HG03025 (cell line): ENCODE measurements at regions not wholly inside any gene's neighbourhood (a gene's known extent, or its start where the extent isn't known, plus 50 kb on each side); places are given as distances from the start of the nearest gene placed in this dataset.
"Not testable (repeated sequence)": the region's sequence is repeated elsewhere in the genome, so short reads cannot be mapped to it uniquely, and the experiment has no call there.

Source experiments
- ATAC-seq: cut with Tn5 transposase; IDR thresholded peaks from one replicate; pipeline ENCODE4 v1.9.1; 2021; ENCODE audit warnings: mild to moderate bottlenecking, moderate library complexity; ENCODE audit not compliant: unreplicated experiment, low FRiP score

DNA sequence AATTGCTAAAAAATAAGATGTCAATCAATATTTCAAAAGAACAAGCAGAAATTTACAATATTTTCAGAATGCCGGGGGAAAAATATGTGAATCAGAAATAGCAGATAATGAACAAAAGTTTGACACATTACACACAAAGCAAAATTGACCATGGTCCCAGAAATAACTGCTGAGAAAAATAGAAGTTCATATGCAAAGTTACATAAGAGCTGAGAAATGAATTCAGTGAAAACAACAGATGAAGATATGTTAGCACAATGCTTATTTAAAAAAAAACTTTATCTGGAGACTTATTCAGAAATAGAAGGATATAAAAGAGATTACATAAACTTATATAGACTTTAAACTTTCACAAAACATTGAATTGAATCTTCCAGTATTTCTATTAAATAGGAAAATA is 1483.7 kb upstream of the ACO1 start:
- no peak for ATAC-seq

DNA sequence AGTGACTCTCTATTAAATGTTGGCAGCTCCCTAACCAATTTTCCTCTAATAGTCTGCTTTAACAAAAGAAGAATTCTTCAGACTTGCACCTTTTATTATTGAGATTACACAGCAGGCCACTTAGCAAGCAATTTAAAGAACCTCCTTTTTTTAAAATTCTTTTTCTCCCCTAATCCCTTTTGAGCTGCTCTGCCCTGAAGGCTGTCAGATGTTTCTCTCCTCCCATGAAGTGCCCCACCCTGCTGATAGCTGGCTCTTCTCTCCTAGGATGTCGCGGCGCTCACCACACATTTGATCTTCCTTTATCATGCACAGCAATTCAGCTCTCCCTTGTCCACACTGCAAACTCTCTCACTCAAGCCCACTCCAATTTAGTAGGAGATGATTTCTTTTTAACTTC is 1471.1 kb upstream of the ACO1 start:
- no peak for ATAC-seq

DNA sequence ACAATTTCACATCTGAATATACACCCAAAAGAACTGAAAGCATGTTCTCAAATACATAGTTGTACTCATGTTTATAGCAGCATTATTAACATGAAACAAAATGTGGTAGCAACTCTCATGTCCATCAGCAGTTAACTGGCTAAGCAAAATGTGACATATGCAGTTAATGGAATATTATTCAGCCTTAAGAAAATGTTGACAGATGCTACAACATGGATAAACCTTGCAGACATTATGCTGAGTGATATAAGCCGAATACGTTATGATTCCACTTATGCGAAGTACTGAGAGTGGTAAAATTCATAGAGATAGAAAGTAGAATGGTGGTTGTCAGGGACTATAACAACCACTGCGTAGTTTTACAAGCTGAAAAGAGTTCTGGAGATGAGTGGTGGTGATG is 1469.0 kb upstream of the ACO1 start:
- no peak for ATAC-seq

DNA sequence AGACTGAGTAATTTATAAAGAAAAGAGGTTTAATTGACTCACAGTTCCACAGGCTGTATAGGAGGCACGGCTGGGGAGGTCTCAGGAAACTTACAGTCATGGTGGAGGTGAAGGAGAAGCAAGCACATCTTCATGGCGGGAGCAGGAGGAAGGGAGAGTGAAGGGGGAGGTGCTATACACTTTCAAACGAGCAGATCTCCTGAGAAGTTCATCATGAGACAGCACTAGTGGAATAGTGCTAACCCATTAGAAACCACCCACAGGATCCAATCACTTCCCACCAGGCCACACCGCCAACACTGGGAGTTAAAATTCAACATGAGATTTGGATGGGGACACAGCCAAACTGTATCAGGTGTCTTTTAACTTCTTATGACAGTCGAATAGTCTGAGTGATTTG is 1459.3 kb upstream of the ACO1 start:
- no peak for ATAC-seq

DNA sequence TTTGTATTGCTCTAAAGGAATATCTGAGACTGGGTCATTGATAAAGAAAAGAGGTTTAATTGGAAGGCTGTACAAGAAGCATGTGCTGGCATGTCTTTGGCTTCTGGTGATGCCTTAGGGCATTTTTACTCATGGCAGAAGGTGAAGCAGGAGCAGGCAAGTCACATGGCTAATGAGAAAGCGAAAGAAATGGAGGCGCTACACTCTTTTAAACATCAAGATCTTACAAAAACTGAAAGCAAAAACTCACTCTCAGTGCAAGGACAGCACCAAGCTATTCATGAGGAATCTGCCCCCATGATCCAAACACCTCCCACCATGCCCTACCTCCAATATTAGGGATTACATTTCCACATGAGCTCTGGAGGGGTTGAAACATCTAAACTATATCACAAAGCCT is 1458.8 kb upstream of the ACO1 start:
- no peak for ATAC-seq

DNA sequence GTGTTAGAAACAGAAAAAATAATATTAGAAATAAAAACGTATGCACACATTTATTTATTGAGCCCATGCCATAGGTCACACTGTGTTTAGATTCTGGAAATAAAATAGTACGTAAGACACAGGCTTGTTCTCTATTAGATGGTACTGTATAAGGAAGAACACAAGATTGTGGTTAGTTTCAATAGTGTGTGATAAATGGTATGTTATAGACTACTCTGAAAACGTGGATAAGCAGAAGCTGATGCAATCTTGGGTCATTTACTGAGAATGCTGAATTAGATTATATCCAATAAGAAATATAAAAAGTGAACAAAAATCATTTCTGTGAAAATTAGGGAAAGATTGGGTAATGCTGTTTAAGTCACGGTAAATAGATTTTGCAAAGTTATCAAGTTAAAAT is 1456.4 kb upstream of the ACO1 start:
- ATAC-seq: no peak

DNA sequence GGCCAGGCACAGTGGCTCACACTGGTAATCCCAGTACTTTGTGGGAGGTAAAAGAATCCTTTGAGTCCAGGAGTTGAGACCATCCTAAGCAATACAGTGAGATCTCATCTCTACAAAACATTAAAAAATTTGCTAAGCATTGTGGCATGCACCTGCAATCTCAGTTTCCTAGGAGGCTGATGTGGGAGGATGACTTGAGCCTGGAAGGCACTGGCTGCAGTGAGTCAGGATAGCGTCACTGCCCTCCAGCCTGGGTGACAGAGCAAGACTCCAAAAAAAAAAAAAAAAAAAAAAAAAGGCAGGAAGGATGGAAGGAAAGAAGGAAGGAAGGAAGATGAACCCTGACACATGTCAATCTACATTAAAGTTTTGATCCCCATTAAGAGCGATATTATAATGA is 1452.2 kb upstream of the ACO1 start:
- no peak for ATAC-seq

DNA sequence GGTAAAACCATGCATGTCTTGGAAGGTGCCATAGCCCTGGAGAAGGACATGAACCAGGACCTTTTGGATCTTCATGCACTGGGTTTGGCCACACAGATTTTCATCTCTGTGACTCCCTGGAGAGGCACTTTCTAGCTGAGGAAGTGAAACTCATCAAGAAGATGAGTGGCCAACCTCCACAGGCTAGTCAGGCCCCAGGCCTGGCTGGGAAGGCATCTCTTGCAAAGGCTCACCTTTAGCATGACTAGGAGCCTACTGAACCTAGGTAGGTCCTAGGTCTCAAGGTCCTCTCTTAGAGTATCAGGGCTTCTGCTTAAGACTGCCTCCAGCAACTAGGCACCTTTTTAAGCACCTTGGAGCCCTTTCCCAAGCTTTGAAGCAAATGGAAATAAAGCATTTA is 1448.7 kb upstream of the ACO1 start:
- ATAC-seq: no peak

DNA sequence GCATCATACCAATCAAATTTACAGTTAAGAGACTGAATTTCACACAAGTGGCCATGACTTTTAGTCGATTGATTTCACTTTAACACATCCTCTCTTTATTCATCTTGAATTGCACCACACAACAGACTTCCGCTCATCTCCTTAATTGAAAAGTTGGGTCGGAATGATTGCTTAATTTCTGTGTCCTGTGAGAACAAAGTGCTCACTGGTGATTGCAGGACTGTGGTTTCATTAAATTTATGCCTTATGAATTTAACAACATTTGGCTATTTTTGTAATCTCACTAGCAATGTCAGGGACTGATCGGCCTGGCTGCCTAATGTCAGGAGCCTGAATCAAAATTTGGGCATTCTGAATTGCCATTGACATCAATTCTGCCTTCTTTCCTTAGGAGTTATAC is 1447.3 kb upstream of the ACO1 start:
- ATAC-seq: no peak

DNA sequence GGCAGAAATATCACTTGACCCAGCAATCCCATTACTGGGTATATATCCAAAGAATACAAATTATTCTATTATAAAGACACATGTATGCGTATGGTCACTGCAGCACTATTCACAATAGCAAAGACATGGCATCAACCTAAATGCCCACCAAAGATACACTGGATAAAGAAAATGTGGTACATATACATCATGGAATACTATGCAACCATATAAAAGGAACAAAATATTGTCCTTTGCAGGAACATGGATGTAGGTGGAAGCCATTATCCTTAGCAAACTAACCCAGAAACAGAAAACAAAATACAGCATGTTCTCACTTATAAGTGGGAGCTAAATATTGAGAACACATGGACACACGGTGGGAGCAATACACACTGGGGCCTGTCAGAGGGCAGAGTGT is 1441.6 kb upstream of the ACO1 start:
- not testable (repeated sequence) for ATAC-seq

DNA sequence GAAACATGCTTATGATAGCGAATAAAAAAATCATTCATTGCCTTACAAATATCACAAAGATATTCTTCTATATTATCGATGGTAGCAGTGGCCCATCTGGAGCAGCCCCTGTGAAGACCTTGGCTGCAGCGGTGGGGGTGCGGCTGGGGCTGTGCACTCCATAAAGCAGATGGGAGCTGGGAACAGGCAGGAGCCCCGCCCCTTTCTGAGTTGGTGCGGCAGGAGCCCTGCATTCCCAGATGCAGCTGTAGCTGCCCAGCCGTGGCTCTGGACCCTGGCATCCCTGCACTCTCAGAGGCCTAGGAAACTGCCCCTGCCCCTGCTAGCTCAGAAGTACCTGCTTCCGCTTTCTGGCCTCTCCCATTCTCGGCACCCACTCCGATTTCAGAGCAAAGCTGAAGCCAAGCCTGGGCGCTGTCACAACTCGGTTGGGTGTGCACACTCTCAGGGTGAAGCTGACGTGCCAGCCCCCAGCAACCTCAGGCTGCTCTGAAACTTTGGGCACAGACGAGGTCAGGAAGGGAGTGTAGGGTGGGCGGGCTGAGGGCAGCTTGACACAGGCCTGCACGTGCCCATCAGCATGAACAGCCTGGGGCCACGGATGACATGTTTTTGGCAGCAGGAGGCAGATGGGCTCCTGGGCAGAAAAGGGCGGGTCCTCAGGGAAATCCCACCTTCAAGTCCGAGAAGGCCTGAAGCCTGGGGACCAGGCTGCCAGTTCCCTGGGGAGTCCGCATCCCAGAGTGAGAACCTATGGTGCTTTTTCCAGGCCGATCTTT is 1440.8 kb upstream of the ACO1 start:
- no peak for ATAC-seq

DNA sequence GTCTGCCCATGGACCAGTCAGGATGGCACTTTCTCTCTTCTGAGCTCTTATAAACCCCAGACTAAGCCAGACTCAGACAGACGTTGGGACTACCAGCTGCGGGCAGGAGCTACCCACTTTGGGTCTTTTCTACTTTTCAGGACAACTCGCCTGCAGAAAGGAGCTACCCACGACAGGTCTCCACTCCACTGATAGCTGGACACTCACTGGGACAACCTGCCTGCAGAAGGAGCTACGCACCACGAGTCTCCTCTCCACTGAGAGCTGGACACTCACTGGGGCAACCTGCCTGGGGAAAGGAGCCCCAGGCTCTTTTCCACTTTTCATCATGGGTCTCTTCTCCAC is 1440.2 kb upstream of the ACO1 start:
- ATAC-seq: no peak

DNA sequence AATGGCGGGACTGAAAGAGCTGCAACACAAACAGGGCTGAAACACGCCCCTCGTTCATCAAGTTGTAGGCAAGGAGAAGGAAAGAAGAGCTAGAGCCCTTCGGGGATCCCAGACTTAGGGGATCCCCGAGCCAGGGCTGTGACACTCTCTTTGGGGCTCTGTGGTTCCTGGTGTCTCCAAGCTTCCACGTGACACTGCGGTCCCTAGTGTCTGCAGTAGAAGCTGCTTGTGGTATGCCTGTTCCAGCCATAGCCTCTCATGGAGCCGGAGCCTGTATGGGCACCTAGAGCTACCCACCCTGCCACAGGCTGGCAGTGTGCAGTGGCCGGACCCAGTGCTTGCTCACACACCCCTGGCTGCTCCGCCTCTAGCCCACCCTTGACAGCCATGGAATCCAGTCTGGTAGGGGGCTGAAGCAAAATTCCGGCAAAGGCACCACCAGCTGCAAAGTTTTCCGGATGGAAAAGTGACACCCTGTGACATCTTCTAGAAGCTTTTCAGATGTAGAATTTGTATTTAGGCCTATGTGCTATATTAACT is 1439.6 kb upstream of the ACO1 start:
- ATAC-seq: no peak

DNA sequence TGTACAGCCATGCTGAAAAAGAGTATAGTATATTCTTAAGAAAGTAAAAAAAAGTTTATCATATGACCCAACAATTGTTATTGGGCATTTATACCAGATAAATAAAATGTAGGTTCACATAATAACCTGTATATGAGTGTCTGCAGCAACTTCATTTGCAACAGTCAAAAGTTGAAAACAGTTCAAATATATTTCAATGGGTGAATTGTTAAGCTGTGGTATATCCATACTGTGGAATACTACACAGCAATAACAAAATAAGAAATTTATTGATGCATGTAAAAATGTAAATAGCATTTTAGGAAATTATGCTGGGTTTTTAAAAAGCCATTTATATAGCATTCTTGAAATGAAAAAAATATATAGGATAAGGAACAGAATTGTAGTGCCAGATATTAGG is 1420.1 kb upstream of the ACO1 start:
- no peak for ATAC-seq

DNA sequence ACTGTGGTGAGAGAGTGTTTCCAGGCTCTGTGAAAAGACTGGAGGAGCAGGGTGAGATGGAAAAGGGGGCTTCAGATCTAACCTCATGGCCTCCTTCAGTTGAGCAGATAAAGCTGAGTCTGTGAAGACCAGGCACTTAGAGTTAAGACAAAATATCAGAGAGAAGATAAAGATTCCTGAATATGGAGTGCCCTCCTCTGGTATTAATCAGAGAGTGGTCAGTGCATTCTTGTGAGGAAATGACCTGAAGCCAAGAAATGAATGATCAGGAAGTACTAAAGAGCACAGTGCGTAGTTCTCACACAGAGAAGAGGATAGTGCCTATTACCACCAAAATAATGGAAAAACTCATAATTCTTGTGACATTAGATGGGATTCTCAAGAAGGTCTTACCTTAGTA is 1417.0 kb upstream of the ACO1 start:
- ATAC-seq: no peak

DNA sequence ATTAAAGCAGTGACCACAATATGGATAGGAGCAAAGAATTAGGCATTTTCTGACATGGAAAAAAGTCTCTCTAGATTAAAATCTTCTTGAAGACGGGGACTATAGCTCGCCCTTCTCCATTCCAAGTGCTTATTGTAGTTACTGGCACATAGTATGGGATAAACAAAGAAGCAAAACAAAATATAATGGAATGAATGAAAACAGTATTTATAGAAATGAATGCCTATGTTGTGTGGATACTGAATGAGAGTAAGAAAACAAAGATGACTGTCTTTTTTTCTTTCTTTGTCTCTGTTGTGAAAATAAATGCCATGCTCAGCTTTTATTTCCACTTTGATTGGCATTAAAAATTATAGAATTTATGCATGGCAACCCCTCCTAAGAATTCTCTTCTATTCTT is 1414.3 kb upstream of the ACO1 start:
- ATAC-seq: no peak

DNA sequence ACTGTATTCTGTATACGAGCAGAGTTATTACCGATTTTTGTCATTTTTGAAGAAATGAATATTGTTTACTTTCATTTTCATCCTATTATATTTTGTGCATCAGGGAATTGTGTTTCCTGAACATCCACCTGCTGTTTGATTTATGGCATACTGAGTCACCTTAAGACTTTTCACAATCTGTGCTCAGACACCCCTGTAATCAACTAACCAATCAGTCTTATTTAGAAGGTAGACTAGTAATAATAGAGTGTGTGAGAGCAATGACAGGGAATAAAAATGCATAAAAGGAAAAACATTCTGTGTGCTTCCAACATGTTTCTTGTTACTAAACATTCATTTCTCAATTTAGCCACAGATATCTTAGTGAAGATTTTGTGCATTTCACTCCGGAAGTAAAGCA is 1413.6 kb upstream of the ACO1 start:
- no peak for ATAC-seq

DNA sequence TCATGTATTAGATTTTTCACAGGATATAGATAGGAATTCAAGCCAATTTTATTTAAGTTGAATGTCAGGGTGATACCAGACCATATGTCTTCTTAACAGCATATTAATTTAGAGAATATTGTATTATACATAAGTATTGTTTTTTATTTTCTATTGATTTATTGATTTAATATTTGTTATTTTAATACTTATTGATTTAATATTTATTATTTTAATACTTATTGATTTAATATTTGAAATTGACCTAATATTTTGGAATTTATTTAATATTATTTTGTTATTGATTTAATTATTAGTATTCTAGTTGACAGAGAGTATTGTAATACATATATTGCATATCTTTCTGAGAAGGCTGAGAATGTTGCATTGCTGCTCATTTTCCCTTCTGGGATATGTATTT is 1411.8 kb upstream of the ACO1 start:
- ATAC-seq: no peak

DNA sequence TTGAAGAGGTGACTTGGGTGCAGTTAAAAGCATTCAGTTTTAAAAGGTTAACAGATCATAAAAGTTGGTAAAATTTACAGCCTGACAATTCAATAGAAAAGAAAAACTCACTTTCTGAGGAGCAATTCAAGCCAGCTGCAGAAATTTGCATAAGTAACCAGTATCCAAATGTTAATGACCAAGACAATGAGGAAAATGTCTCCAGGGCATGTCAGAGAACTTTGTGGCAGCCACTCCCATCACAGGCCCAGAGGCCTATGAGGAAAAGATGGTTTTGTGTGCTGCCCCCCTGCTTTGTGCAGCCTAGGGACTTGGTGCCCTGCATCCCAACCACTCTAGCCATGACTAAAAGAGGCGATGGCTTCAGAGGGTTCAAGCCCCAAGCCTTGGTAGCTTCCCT is 1406.5 kb upstream of the ACO1 start:
- no peak for ATAC-seq

DNA sequence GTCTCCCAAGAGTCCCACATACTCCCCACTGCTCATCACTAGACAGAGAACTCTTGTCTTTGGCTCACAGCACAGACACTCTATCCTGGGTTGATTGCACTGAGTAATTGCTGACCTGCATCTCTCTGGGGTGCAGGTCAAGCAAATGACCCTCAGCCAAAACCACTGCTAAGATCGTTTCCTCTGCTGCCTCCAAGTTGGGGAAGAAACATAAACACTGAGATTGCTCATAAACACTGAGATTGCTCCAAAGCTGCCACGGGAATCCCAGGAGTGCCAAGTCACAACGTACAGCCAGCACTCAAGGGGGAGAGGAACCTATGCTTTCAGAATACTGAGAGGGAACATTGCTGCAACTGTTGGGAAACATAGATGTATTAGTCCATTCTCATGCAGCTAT is 1402.1 kb upstream of the ACO1 start:
- ATAC-seq: no peak

DNA sequence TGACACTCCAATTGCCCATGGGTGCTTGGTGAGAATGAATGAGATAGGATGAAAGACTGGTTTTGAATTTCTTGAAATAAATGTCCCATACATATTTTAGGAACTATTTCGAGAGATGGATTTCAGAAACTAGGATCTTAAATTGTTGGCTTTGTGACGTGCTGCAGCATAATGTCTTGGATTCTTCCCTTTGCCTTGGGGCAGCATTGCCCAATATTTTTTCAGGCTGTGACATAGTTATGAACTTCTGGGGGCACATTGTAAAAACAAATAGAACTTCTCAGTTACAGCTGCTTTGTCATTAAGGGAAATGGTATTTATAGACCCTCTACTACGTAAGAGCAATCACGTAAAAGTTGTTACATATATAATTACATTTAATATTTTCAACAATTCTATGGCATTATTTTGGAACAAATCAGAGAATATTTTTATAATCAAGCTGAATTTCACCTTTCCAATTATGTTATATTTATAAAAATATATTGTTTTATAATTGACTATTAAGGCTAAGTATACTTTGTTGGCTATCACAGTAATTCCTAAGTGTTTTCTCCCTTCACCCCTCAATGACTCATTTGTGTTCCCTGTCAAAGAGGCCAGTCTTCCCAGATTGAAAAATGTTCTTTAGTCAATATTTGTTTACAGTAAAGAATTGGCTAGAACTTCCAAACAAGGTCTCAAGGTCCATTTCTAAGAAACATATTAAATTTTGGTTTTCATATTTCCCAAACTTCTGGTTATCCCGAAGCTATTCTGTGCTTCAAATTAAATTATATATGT is 1388.3 kb upstream of the ACO1 start:
- ATAC-seq: no peak

DNA sequence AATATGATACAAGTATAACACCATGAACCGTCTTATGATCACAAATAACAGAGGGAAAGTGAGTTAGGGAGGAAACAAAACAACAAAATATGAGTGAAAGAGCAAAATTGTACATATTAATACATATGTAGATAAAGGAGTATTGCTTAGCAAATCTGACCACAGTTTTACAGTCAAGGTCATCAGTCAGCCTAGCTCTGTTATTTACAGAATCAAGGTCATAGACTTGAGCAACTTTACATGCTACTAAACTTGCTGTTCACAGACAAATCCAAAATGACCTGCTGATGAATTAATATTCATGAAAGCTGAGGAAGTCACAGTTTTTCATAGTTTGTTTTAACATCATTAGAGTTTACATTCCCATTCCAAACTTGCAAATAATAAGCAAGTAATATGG is 1387.7 kb upstream of the ACO1 start:
- no peak for ATAC-seq
